Right lobe of liver (tissue), 4 donors: ENCODE measurements at regions not wholly inside any gene's neighbourhood (a gene's known extent, or its start where the extent isn't known, plus 50 kb on each side); places are given as distances from the start of the nearest gene placed in this dataset.

Source experiments
- POLR2A ChIP-seq: fragments of 450-650 bp; IDR thresholded peaks from one replicate; pipeline ENCODE4 v1.6.1; 2017; ENCODE audit warnings: antibody characterized with exemption, mild to moderate bottlenecking
- TF ChIP-seq, protein P1 (sequence below), 4 donors: fragments of 200-600 bp in 3 of 4; fragments of 450-650 bp in 1 of 4; IDR thresholded peaks; one replicate each; pipeline versions ENCODE4 v1.5.1 to v1.8.0; 2016 to 2022; ENCODE audit warnings: antibody characterized with exemption in 4 of 4, mild to moderate bottlenecking in 2 of 4
- donor health status: DM: no; HTN: no; CAD: no.
- donor health status: DM: no; HTN: no; CAD: no.
- donor health status: DM: no; HTN: yes; CAD: no.

DNA sequence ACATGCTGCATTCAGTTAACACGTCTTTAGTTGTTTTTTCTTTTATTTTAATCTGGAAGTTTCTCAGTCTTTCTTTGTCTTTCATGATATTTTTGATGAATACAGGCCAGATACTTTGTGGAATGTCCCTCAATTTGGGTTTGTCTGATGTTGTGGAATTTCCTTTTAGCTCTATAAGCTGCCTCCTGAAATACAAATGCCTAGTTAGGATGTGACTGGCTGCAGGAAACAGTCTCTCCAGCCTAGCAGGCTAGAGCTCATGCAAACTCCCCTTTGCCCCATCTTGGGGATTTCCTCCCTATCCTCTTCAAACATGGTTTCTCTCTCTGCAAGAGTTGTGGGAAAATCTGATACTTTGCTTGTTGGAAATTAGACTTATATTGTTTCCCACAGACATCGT is 89.3 kb upstream of the JAG1 start:
- TF ChIP-seq, protein P1, sequence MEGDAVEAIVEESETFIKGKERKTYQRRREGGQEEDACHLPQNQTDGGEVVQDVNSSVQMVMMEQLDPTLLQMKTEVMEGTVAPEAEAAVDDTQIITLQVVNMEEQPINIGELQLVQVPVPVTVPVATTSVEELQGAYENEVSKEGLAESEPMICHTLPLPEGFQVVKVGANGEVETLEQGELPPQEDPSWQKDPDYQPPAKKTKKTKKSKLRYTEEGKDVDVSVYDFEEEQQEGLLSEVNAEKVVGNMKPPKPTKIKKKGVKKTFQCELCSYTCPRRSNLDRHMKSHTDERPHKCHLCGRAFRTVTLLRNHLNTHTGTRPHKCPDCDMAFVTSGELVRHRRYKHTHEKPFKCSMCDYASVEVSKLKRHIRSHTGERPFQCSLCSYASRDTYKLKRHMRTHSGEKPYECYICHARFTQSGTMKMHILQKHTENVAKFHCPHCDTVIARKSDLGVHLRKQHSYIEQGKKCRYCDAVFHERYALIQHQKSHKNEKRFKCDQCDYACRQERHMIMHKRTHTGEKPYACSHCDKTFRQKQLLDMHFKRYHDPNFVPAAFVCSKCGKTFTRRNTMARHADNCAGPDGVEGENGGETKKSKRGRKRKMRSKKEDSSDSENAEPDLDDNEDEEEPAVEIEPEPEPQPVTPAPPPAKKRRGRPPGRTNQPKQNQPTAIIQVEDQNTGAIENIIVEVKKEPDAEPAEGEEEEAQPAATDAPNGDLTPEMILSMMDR (IDR thresholded peaks at IDR 0.05), result no peak
- TF ChIP-seq POLR2A, result no peak
